ENCODE measurements at regions not wholly inside any gene's neighbourhood (a gene's known extent, or its start where the extent isn't known, plus 50 kb on each side); places are given as distances from the start of the nearest gene placed in this dataset.
"Not testable (repeated sequence)": the region's sequence is repeated elsewhere in the genome, so short reads cannot be mapped to it uniquely, and the experiment has no call there.

DNA sequence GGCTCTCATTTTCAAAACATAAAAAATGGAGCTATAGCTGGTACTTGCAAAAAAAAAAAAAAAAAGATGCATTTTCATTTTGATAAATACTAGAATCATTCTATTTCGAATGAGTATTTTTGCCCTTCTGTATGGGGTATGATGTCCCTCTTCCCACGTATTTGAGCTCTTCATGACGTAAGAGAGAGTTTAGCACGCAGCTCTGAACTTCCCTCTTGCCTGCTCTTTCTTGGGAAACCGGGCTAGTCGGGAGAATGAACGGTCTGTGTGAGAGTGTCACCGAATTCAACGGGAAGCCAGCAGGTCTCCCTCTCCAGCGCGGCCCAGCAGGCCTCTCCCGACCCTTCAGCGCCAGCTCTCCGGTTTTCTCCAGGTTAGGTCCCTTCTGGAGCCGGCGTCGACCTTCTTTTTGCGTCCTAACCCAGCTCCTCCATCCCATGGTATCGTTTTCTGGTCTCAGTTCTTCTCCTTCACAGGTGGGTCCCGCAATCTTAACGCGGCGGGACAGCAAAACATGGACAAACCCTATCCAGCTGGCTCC is 159.2 kb upstream of the PITRM1 start:
- no peak for DNase-seq

DNA sequence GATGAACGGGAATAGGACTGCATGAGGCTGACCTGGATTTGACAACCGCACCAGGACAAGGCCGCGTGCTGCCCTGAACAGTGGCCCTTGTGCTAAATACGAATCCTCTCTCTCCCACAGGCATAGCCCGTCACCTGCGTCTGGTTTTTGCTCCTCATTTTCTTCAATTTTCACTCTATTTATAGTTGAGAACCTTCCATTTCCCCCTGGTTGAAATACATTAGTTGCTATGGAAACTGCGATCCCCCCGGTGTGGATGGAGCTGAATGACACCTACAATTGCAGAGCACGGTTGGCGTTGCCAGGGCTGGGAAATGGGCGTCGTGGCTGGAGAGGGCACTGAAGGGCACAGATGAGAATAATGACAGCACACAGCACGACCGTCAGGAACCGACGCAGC is 158.6 kb upstream of the PITRM1 start:
- DNase-seq: no peak

DNA sequence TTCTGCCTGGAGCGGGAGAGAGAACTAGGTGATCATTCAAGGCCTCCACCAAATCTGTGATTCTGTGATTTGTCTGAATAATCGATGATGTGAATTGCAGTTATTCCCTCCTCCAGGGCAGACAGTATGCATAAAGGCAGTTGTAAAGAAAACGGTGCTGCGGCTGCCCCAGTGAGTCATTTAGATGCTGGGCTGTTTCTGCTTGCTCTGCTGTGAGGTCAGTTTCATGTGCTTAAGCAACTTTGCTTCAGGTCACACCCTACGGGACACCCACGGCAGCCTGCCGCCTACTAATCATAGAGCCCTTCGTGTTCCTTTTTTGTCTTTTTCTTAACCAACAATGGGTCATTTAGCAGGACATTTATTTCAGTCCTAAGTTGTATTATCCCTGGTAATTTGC is 158.1 kb upstream of the PITRM1 start:
- DNase-seq: no peak

- DNase-seq: no peak
Observed at GRCh38 chr10:3325954-3326750, 153.6 kb upstream of the PITRM1 start.

- DNase-seq: no peak
Observed at GRCh38 chr10:3324612-3325038, 152.0 kb upstream of the PITRM1 start.

DNA sequence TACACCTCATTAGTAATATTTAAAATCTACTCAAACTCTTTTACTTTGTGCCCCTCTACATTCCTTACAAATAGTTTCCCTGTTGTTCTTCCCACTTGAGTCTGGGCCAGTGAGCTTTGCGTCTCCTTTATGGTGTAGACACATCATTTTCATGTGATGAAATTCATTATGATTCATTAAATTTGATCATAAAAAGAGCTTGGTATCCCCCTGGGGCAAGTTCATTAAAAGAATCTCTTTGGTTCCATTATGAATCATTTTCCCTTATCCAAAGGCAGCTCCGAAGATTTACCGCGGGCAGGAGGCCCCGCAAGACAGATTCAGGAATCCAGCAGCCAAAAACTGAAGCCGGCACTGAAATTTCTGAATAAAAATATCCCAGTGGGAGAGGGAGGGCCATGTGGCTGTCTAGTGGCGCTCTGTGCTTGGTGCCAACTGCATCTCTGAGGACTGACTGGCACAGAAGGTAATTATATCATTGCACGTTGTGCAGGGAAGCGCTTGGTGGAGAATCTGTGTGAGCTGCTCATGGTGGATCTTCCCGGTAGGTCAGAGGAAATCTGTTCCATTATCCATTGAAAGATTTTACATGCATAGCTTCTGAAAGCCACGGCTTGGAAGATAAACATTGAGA is 151.4 kb upstream of the PITRM1 start:
- peak; percentile 10 for DNase-seq

DNA sequence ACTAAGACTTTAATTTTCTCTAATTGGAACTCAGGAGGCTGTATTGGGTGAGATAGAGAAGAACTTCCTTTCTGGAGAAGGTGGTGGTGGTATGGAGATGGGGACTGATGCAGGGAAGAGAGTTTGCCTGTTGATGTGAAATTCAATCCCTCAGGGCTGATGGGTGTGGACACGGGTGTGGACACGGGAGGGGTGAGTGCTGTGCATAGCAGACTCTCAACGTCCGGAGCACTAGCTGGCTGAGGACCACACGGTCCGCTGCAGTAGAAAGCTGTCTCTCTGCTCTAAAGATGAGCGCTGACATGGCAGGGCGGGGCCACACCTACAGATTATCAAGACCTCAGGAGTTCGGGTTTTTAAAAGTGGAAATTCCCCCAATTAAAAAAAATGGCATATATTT is 148.5 kb upstream of the PITRM1 start:
- DNase-seq: no peak

DNA sequence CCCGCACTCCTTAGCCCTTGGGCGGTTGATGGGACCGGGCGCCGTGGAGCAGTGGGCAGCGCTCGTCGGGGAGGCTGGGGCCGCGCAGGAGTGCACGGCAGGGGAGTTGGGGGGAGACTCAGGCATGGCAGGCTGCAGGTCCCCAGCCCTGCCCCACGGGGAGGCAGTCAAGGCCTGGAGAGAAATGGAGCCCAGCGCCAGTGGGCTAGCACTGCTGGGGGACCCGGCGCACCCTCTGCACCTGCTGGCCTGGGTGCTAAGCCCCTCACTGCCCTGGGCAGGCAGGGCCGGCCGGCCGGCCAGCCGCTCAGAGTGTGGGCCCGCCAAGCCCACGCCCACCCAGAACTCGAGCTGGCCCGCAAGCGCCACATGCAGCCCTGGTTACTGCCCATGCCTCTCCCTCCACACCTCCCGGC is 147.2 kb upstream of the PITRM1 start:
- DNase-seq: no peak

- not testable (repeated sequence) for DNase-seq
Observed at GRCh38 chr10:3318480-3318807, 145.9 kb upstream of the PITRM1 start.

DNA sequence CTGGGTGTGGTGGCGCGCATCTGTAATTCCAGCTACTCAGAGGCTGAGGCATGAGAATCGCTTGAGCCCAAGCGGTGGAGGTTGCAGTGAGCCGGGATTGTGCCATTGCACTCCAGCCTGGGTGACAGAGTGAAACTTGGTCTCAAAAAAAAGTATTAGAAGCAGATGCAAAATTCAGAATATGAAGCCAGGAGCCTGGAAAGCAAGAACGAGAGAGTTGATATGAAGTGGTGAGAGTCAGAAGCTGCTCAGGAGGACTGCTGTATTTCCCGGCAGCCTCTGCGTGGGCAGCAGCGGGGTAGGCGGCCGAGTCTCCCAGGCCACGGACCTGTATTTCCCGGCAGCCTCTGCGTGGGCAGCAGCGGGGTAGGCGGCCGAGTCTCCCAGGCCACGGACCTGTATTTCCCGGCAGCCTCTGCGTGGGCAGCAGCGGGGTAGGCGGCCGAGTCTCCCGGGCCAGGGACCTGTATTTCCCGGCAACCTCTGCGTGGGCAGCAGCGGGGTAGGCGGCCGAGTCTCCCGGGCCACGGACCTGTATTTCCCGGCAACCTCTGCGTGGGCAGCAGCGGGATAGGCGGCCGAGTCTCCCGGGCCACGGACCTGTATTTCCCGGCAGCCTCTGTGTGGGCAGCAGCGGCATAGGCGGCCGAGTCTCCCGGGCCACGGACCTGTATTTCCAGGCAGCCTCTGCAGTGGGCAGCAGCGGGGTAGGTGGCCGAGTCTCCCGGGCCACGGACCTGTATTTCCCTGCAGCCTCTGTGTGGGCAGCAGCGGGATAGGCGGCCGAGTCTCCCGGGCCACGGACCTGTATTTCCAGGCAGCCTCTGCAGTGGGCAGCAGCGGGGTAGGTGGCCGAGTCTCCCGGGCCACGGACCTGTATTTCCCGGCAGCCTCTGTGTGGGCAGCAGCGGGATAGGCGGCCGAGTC is 145.2 kb upstream of the PITRM1 start:
- DNase-seq: not testable (repeated sequence)

GRCh38 chr10:3314445-3315085 is 142.0 kb upstream of the PITRM1 start:
- DNase-seq: not testable (repeated sequence)

DNA sequence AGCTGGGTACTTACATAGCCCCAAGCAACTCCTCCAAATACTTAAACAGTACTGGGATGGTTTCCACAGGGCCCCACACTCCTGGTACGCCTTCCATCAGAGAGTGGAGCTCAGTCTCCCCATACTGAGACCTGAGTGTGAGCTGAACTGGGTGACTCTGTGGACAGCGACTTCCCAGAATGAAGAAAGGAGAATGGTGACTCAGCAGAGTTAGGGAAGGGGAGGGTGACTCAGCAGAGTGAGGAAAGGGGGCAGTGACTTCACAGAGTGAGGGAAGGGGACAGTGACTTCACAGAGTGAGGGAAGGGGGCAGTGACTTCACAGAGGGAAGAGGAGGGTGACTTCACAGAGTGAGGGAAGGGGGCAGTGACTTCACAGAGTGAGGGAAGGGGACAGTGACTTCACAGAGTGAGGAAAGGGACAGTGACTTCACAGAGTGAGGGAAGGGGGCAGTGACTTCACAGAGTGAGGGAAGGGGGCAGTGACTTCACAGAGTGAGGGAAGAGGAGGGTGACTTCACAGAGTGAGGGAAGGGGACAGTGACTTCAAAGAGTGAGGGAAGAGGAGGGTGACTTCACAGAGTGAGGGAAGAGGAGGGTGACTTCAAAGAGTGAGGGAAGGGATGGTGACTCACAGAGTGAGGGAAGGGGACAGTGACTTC is 141.3 kb upstream of the PITRM1 start:
- DNase-seq: not testable (repeated sequence)

GRCh38 chr10:3312403-3312940 is 139.9 kb upstream of the PITRM1 start:
- DNase-seq: no peak

DNA sequence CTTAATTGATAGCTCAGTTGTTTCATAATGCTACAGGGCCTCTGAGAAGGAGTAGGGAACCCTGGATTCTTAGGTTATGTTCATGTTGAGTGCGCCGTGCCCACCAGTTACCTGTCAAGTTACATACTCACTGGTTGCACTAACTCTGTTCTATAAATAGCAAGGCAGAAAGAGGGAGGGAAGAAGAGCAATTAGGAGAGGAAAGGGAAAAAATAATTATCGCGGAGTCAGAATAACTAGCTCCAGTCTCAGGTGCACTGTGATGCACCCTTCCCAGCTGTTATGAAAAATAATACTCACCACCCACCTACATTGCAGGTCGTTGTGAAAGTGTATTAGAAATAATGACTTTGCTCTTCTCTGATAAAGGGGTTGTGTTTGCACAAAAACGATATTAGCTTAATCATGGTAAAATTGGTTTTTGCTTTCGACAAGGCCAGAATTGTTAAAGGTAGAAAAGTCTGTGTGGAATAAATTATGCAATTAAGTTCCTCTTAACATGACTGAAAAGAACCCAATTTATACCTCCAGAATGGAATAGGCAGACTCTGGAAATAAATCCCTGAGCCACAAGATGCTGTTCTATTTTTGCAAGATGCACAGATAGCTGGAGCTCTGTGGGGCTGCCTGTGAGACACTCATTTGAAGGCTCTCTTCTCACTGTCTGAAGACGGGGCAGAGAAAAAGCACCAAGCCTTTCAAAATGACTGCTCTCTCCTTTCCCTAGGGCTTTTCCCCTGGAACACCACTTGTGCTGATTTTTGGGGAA is 137.6 kb upstream of the PITRM1 start:
- no peak for DNase-seq

DNA sequence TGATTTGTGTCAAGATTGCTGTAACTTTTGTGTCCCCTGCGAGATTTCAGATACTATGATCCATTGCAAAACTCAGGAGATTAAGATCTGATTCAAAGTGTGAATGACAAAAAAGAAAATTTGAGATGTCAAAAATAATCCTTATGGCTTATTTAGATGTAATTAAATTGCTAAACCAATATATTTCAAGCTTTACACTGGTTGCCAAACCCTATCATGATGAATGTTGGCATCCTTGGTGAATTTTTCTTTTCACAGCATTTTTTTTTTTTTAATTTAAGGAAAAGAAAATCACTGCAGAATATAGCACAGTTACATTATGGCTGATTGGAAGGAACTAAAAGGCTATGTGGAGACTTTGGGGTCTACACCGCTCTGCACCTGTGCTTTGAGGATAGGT is 133.5 kb upstream of the PITRM1 start:
- no peak for DNase-seq

DNA sequence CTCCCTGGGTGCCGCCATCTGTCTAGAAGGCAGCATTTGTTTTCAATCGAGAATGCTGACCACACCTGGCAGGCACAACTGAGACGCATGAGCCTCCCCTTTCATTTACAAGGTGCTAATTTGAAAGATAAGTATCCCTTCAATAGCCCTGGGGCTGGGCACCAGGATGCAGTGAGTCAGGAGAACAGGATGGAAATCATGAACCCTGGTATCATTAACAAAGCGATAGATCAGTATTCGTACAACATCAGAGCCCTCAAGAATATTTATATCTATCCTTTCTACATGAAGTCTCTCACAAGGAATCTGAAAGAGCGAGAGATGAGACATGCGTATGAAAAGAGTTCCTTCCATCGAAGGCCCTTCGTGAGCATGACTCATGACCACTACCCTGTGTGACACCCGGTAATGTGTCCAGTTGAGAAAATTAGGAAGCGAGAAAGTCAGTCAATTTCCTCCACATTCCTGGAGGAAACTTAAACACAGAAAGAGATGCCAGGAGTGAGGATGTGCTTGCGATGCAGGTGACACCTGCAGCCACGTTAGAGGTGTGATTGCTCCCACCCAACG is 123.1 kb upstream of the PITRM1 start:
- DNase-seq: no peak

- DNase-seq: peak; percentile 5
Observed at GRCh38 chr10:3294919-3295581, 122.5 kb upstream of the PITRM1 start.

GRCh38 chr10:3293581-3294431 is 121.2 kb upstream of the PITRM1 start:
- no peak for DNase-seq

- no peak for DNase-seq
Observed at GRCh38 chr10:3292636-3293035, 120.1 kb upstream of the PITRM1 start.
